Mucosa of descending colon (tissue), 3 donors: ENCODE measurements at regions not wholly inside any gene's neighbourhood (a gene's known extent, or its start where the extent isn't known, plus 50 kb on each side); places are given as distances from the start of the nearest gene placed in this dataset.

Source experiments
- ATAC-seq: fragments of 200-7000 bp; cut with Tn5 transposase; one replicate; pipeline ENCODE4 v1.9.1; 2020; ENCODE audit warnings: mild to moderate bottlenecking, moderate library complexity
- DNase-seq, 3 donors: peaks; one replicate each; pipeline ENCODE4 v3.0.0-alpha.2; 2020
- H3K36me3 ChIP-seq: fragments of 200-600 bp; one replicate; pipeline ENCODE4 v1.8.0; 2021; ENCODE audit warnings: low read depth, mild to moderate bottlenecking
- H3K4me1 ChIP-seq: fragments of 200-600 bp; one replicate; pipeline ENCODE4 v1.8.0; 2021; ENCODE audit warnings: low read depth, mild to moderate bottlenecking
- H3K4me3 ChIP-seq: fragments of 200-600 bp; one replicate; pipeline ENCODE4 v1.8.0; 2021; ENCODE audit warnings: mild to moderate bottlenecking
- H3K9me3 ChIP-seq: fragments of 200-600 bp; one replicate; pipeline ENCODE4 v1.8.0; 2021; ENCODE audit warnings: mild to moderate bottlenecking
- CTCF ChIP-seq: fragments of 200-600 bp; IDR thresholded peaks from one replicate; pipeline ENCODE4 v1.8.0; 2022; ENCODE audit warnings: antibody characterized with exemption, mild to moderate bottlenecking
- intact Hi-C, 2 donors: fragments of 100-400 bp; cut with DNase I in 1 of 2; cut with micrococcal nuclease in 1 of 2; formaldehyde crosslinking; loops; one replicate each; pipeline versions ENCODE4 v1.11.0 to v1.11.1; 2022; cut with DNase I, micrococcal nuclease
- donor health status: DM: no; HTN: no; CAD: no; lungs with moderate emphysema.
- donor health status: DM: no; HTN: no; CAD: no.
- donor health status: DM: no; HTN: yes; CAD: no.

- TF ChIP-seq CTCF = no peak
- Histone ChIP-seq H3K36me3 (no peaks in the 10 kb centered on the region), H3K4me3 (no peak overlapping the region), H3K4me1 (no peaks in the 10 kb centered on the region), H3K9me3 (no peaks in the 10 kb centered on the region)
- DNase-seq = no peak
- intact Hi-C loops = no loop called here
- no peak for ATAC-seq
These were observed 984.6 kb upstream of the TENM3 start for GRCh38 chr4:181258569-181258968.

- Histone ChIP-seq H3K4me1 (no peaks in the 10 kb centered on the region), H3K9me3 (no peaks in the 10 kb centered on the region), H3K36me3 (no peaks in the 10 kb centered on the region), H3K4me3 (no peak overlapping the region)
- no peak for TF ChIP-seq CTCF
- ATAC-seq (no peak), DNase-seq (no peak)
- intact Hi-C loops = no loop called here
These were observed 984.0 kb upstream of the TENM3 start for GRCh38 chr4:181259081-181259709.

- ATAC-seq (no peak), DNase-seq (no peak)
- intact Hi-C loops = no loop called here
- Histone ChIP-seq H3K4me1 (no peaks in the 10 kb centered on the region), H3K4me3 (no peak overlapping the region), H3K36me3 (no peaks in the 10 kb centered on the region), H3K9me3 (no peaks in the 10 kb centered on the region)
- no peak for TF ChIP-seq CTCF
These were observed 981.9 kb upstream of the TENM3 start for GRCh38 chr4:181261279-181261678.

GRCh38 chr4:181264893-181265292 lies 978.3 kb upstream of the TENM3 start:
- TF ChIP-seq CTCF = no peak
- no peaks in the 10 kb centered on the region for H3K9me3 ChIP-seq
- no peak for ATAC-seq
- H3K36me3 ChIP-seq = no peaks in the 10 kb centered on the region
- no peak overlapping the region for H3K4me3 ChIP-seq
- no peak for DNase-seq
- intact Hi-C loops = no loop called here
- H3K4me1 ChIP-seq = no peaks in the 10 kb centered on the region

- no peak for ATAC-seq
- intact Hi-C loops = no loop called here
These were observed 977.8 kb upstream of the TENM3 start for GRCh38 chr4:181265370-181265769.

More at GRCh38 chr4:181265370-181265769, 977.8 kb upstream of the TENM3 start:
- Histone ChIP-seq H3K4me3 (no peak overlapping the region), H3K4me1 (no peaks in the 10 kb centered on the region), H3K9me3 (no peaks in the 10 kb centered on the region), H3K36me3 (no peaks in the 10 kb centered on the region)
- no peak for TF ChIP-seq CTCF
- no peak for DNase-seq
